ENCODE measurements at regions not wholly inside any gene's neighbourhood (a gene's known extent, or its start where the extent isn't known, plus 50 kb on each side); places are given as distances from the start of the nearest gene placed in this dataset. TPM values are rescaled to one million over a fixed set of nuclear protein-coding genes. Genes with fewer than 3 reads are reported as not detected.
"Not testable (repeated sequence)": the region's sequence is repeated elsewhere in the genome, so short reads cannot be mapped to it uniquely, and the experiment has no call there.

GRCh38 chr9:111099199-111100008, 61.1 kb upstream of the LPAR1 start:
- intact Hi-C loops (cut with DNase I): no loop called here
- DNase-seq (ENCODE audit: low spot score) (no peak), ATAC-seq (no peak)

GRCh38 chr9:111098093-111098492, 59.8 kb upstream of the LPAR1 start:
- ATAC-seq (no peak), DNase-seq (ENCODE audit: low spot score) (no peak)
- intact Hi-C loops (cut with DNase I): no loop called here

- intact Hi-C loops (cut with DNase I): no loop called here
- no peak for ATAC-seq
- no peak for DNase-seq (ENCODE audit: low spot score)
Measured at GRCh38 chr9:111096051-111096450, 57.8 kb upstream of the LPAR1 start.

- intact Hi-C loops (cut with DNase I): no loop called here
- no peak for DNase-seq (ENCODE audit: low spot score)
- peak; percentile 23 for ATAC-seq
Measured at GRCh38 chr9:111095441-111095840, 57.2 kb upstream of the LPAR1 start.

GRCh38 chr9:111094958-111095357, 56.7 kb upstream of the LPAR1 start:
- intact Hi-C loops (cut with DNase I): no loop called here
- ATAC-seq: peak; percentile 55
- DNase-seq (ENCODE audit: low spot score): no peak

GRCh38 chr9:111094433-111094924, 56.2 kb upstream of the LPAR1 start:
- ATAC-seq (peak; percentile 92), DNase-seq (ENCODE audit: low spot score) (no peak)
- intact Hi-C loops (cut with DNase I): no loop called here

GRCh38 chr9:111092167-111092566, 53.9 kb upstream of the LPAR1 start:
- ATAC-seq; intact Hi-C loops (cut with DNase I); DNase-seq (ENCODE audit: low spot score): not testable (repeated sequence)

Small RNAs in the stretch of these regions (microRNA-seq; reads per million reads assigned to microRNA genes)
- not detected for gene MIR7702

All from sciatic nerve (tissue), 2 donors.